Islet precursor cell (in vitro differentiated cells): ENCODE measurements at regions not wholly inside any gene's neighbourhood (a gene's known extent, or its start where the extent isn't known, plus 50 kb on each side); places are given as distances from the start of the nearest gene placed in this dataset.
"Not testable (repeated sequence)": the region's sequence is repeated elsewhere in the genome, so short reads cannot be mapped to it uniquely, and the experiment has no call there.

Experiments
- DNase-seq: peaks from one replicate; pipeline ENCODE4 v3.0.0-alpha.2; 2018

GRCh38 chr15:22002711-22003110 is 77.6 kb upstream of the OR4M2 start:
- not testable (repeated sequence) for DNase-seq

GRCh38 chr15:21989117-21989516 is 91.2 kb upstream of the OR4M2 start:
- DNase-seq = not testable (repeated sequence)

DNA sequence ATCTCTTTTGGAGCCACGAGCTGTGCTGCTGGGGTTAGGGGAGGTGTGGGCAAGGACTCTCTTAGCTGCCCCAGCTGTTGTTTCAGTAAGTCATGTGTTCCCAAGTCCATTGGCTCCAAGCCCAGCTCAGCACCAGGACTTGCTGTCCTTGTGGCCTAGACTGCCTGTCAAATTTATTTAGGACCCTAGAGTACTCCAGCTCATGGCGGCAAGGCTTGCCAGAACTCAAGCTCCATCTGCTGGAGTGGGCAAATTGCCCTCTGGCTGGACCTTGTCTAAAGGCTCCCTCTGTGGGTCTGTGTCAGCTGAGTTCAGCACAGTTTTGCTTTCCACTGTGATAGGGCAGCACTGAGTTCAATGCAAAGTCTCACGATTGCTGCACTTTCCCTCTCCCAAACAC is 96.5 kb upstream of the OR4M2 start:
- not testable (repeated sequence) for DNase-seq

- DNase-seq = not testable (repeated sequence)
These were observed 100.4 kb upstream of the OR4M2 start for GRCh38 chr15:21979960-21980359.

GRCh38 chr15:21953713-21954112 is 76.2 kb upstream of the POTEB start:
- DNase-seq = peak; percentile 4

DNA sequence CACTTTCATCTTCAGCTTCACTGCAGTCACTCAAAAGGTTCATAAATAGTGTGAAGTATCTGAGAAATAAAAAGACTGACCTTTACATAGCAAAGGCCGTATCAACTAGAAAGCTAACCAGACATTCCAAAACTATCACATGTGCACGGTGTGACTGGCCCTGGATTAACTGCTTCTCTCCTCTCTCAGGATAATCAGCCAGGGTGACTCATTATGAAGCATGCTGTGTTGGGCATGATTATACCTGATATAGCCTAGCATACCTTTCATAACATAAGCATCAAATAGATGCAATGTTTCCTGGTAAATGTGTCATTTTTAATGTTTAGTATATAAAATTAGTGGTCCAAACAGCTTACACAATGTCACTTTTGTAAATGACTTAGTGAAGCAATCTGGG is 62.8 kb upstream of the POTEB start:
- not testable (repeated sequence) for DNase-seq
